ENCODE measurements at regions not wholly inside any gene's neighbourhood (a gene's known extent, or its start where the extent isn't known, plus 50 kb on each side); places are given as distances from the start of the nearest gene placed in this dataset.
"Not testable (repeated sequence)": the region's sequence is repeated elsewhere in the genome, so short reads cannot be mapped to it uniquely, and the experiment has no call there.

- FAIRE-seq = no peak
Measured at GRCh38 chr3:69688400-69688799, 50.9 kb upstream of the MITF start.

GRCh38 chr3:69687641-69688040 lies 51.6 kb upstream of the MITF start:
- DNase-seq (ENCODE audit: low read depth) (no peak), FAIRE-seq (no peak)
- H3K27me3 ChIP-seq (ENCODE audit: control insufficient read depth, insufficient read depth, low read length) = peaks cover 2% of the 10 kb centered on the region
- no peaks in the 10 kb centered on the region for H3K36me3 ChIP-seq (ENCODE audit: control insufficient read depth, insufficient read depth, low read length)
- no peak for TF ChIP-seq CTCF (IDR thresholded peaks at IDR 0.05; ENCODE audit: insufficient read depth, low read length, severe bottlenecking)
- no peak overlapping the region for H3K4me3 ChIP-seq (ENCODE audit: low read depth, low read length)

More at GRCh38 chr3:69688400-69688799, 50.9 kb upstream of the MITF start:
- Histone ChIP-seq H3K36me3 (ENCODE audit: control insufficient read depth, insufficient read depth, low read length) (no peaks in the 10 kb centered on the region), H3K4me3 (ENCODE audit: low read depth, low read length) (no peak overlapping the region), H3K27me3 (ENCODE audit: control insufficient read depth, insufficient read depth, low read length) (peaks cover 2% of the 10 kb centered on the region)
- no peak for TF ChIP-seq CTCF (IDR thresholded peaks at IDR 0.05; ENCODE audit: insufficient read depth, low read length, severe bottlenecking)
- DNase-seq (ENCODE audit: low read depth) = no peak

GRCh38 chr3:69686056-69686455 lies 53.2 kb upstream of the MITF start:
- Histone ChIP-seq H3K27me3 (ENCODE audit: control insufficient read depth, insufficient read depth, low read length) (peaks cover 3% of the 10 kb centered on the region), H3K4me3 (ENCODE audit: low read depth, low read length) (no peak overlapping the region), H3K36me3 (ENCODE audit: control insufficient read depth, insufficient read depth, low read length) (no peaks in the 10 kb centered on the region)
- DNase-seq (ENCODE audit: low read depth) (no peak), FAIRE-seq (no peak)
- TF ChIP-seq CTCF (IDR thresholded peaks at IDR 0.05; ENCODE audit: insufficient read depth, low read length, severe bottlenecking) = no peak

GRCh38 chr3:69684309-69684961 lies 54.8 kb upstream of the MITF start:
- DNase-seq (ENCODE audit: low read depth) = no peak
- H3K4me3 ChIP-seq (ENCODE audit: low read depth, low read length) = no peak overlapping the region
- peaks cover 4% of the 10 kb centered on the region for H3K27me3 ChIP-seq (ENCODE audit: control insufficient read depth, insufficient read depth, low read length)
- no peaks in the 10 kb centered on the region for H3K36me3 ChIP-seq (ENCODE audit: control insufficient read depth, insufficient read depth, low read length)
- FAIRE-seq = no peak
- no peak for TF ChIP-seq CTCF (IDR thresholded peaks at IDR 0.05; ENCODE audit: insufficient read depth, low read length, severe bottlenecking)

- TF ChIP-seq CTCF (IDR thresholded peaks at IDR 0.05; ENCODE audit: insufficient read depth, low read length, severe bottlenecking) = no peak
- Histone ChIP-seq H3K27me3 (ENCODE audit: control insufficient read depth, insufficient read depth, low read length) (peaks cover 3% of the 10 kb centered on the region), H3K36me3 (ENCODE audit: control insufficient read depth, insufficient read depth, low read length) (no peaks in the 10 kb centered on the region), H3K4me3 (ENCODE audit: low read depth, low read length) (no peak overlapping the region)
- no peak for DNase-seq (ENCODE audit: low read depth)
- no peak for FAIRE-seq
Measured at GRCh38 chr3:69683082-69683806, 56.0 kb upstream of the MITF start.

GRCh38 chr3:69677456-69677855 lies 61.8 kb upstream of the MITF start:
- not testable (repeated sequence) for FAIRE-seq; DNase-seq (ENCODE audit: low read depth)

More at GRCh38 chr3:69677456-69677855, 61.8 kb upstream of the MITF start:
- H3K27me3 ChIP-seq (ENCODE audit: control insufficient read depth, insufficient read depth, low read length); H3K36me3 ChIP-seq (ENCODE audit: control insufficient read depth, insufficient read depth, low read length); H3K4me3 ChIP-seq (ENCODE audit: low read depth, low read length): not testable (repeated sequence)

Data from bronchial epithelial cell (primary cell).